ENCODE measurements at regions not wholly inside any gene's neighbourhood (a gene's known extent, or its start where the extent isn't known, plus 50 kb on each side); places are given as distances from the start of the nearest gene placed in this dataset.

- H3K36me3 ChIP-seq (ENCODE audit: control insufficient read depth in 2 of 3, insufficient read depth in 3 of 3, low read length in 3 of 3): no peaks in the 10 kb centered on the region
- no peak for TF ChIP-seq CTCF (IDR thresholded peaks at IDR 0.05; ENCODE audit: borderline replicate concordance, extremely low read depth, insufficient read depth)
- no peak overlapping the region for H3K4me3 ChIP-seq (ENCODE audit: low read length in 3 of 3)
- FAIRE-seq (no peak), DNase-seq (no peak)
- no peak overlapping the region for H3K9ac ChIP-seq (ENCODE audit: low read length in 3 of 3)
- no peaks in the 10 kb centered on the region for H3K9me3 ChIP-seq (ENCODE audit: control insufficient read depth in 2 of 3, insufficient read depth in 1 of 3, low read length in 3 of 3)
- no peaks in the 10 kb centered on the region for H3K27me3 ChIP-seq (ENCODE audit: control insufficient read depth, insufficient read depth, low read length)
- H3K27ac ChIP-seq (ENCODE audit: low read depth in 2 of 2, low read length in 2 of 2): no peak overlapping the region
- H3K4me1 ChIP-seq (ENCODE audit: control insufficient read depth in 2 of 3, insufficient read depth in 2 of 3, low read depth in 1 of 3, low read length in 3 of 3): no peaks in the 10 kb centered on the region
- intact Hi-C loops (cut with DNase I): no loop called here
Observed at GRCh38 chr5:108557686-108558085, 175.8 kb upstream of the FBXL17 start.

GRCh38 chr5:108556441-108557145 lies 174.7 kb upstream of the FBXL17 start:
- no peak for TF ChIP-seq CTCF (IDR thresholded peaks at IDR 0.05; ENCODE audit: borderline replicate concordance, extremely low read depth, insufficient read depth)
- intact Hi-C loops (cut with DNase I): no loop called here
- Histone ChIP-seq H3K4me1 (ENCODE audit: control insufficient read depth in 2 of 3, insufficient read depth in 2 of 3, low read depth in 1 of 3, low read length in 3 of 3) (no peaks in the 10 kb centered on the region), H3K27ac (ENCODE audit: low read depth in 2 of 2, low read length in 2 of 2) (no peak overlapping the region), H3K27me3 (ENCODE audit: control insufficient read depth, insufficient read depth, low read length) (no peaks in the 10 kb centered on the region), H3K9me3 (ENCODE audit: control insufficient read depth in 2 of 3, insufficient read depth in 1 of 3, low read length in 3 of 3) (no peaks in the 10 kb centered on the region), H3K4me3 (ENCODE audit: low read length in 3 of 3) (no peak overlapping the region), H3K9ac (ENCODE audit: low read length in 3 of 3) (no peak overlapping the region), H3K36me3 (ENCODE audit: control insufficient read depth in 2 of 3, insufficient read depth in 3 of 3, low read length in 3 of 3) (no peaks in the 10 kb centered on the region)
- FAIRE-seq: no peak
- DNase-seq: no peak

GRCh38 chr5:108548684-108549596 lies 167.0 kb upstream of the FBXL17 start:
- intact Hi-C loops (cut with DNase I): no loop called here
- Histone ChIP-seq H3K36me3 (ENCODE audit: control insufficient read depth in 2 of 3, insufficient read depth in 3 of 3, low read length in 3 of 3) (no peaks in the 10 kb centered on the region), H3K27ac (ENCODE audit: low read depth in 2 of 2, low read length in 2 of 2) (no peak overlapping the region), H3K4me3 (ENCODE audit: low read length in 3 of 3) (no peak overlapping the region), H3K27me3 (ENCODE audit: control insufficient read depth, insufficient read depth, low read length) (no peaks in the 10 kb centered on the region), H3K9me3 (ENCODE audit: control insufficient read depth in 2 of 3, insufficient read depth in 1 of 3, low read length in 3 of 3) (no peaks in the 10 kb centered on the region), H3K4me1 (ENCODE audit: control insufficient read depth in 2 of 3, insufficient read depth in 2 of 3, low read depth in 1 of 3, low read length in 3 of 3) (no peaks in the 10 kb centered on the region), H3K9ac (ENCODE audit: low read length in 3 of 3) (no peak overlapping the region)
- FAIRE-seq (no peak), DNase-seq (no peak)
- TF ChIP-seq CTCF (IDR thresholded peaks at IDR 0.05; ENCODE audit: borderline replicate concordance, extremely low read depth, insufficient read depth): no peak

Measured in kidney (tissue), 13 donors.